Endothelial cell of hepatic sinusoid (primary cell): ENCODE measurements at regions not wholly inside any gene's neighbourhood (a gene's known extent, or its start where the extent isn't known, plus 50 kb on each side); places are given as distances from the start of the nearest gene placed in this dataset.
"Not testable (repeated sequence)": the region's sequence is repeated elsewhere in the genome, so short reads cannot be mapped to it uniquely, and the experiment has no call there.

Source experiments
- in situ Hi-C: cut with HindIII; loops from 2 replicates; pipeline ENCODE4 v1.10.0; 2017; ENCODE audit warnings: low sequenced_read_pairs

- in situ Hi-C loops: no loop called here
These were observed 933.6 kb upstream of the SLC39A10 start for GRCh38 chr2:194723446-194723845.

DNA sequence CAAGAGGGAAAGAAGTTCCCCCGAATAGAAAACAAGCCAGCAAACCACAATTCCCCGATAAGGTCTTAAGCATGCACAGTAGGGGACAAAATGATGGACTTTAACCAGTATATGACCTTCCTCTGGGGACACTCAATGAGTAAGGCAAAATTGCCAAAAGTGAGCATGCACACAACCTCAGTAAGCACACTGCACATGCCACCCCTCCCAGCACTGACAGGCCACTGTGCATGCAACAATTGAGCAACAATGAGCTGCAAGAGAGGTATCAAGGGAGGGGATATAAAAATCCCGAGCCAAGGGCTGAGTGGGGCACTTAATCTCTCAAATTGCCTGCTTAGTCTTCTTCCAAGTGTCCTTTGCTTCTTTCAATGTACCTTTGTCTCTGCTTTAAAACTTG is 935.8 kb upstream of the SLC39A10 start:
- in situ Hi-C loops: no loop called here

DNA sequence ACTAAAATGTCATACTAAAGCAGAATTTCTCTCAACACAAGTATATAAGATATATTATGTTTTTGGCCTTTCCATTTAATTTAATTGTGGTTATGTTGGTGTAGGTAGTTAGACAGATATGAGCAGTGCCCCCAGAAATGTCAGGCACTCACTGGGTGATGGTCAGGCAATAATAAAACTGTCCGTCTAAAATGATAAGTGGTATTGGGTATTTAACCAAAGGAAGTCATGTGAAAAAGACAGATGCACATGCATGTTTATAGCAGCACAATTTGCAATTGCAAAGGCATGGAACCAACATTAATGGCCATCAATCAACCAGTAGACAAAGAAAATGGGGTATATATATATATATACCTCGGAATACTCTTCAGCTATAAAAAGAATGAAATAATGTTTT is 936.6 kb upstream of the SLC39A10 start:
- in situ Hi-C loops: no loop called here

GRCh38 chr2:194718881-194719280 is 938.1 kb upstream of the SLC39A10 start:
- in situ Hi-C loops: no loop called here

GRCh38 chr2:194714541-194714940 is 942.5 kb upstream of the SLC39A10 start:
- in situ Hi-C loops: no loop called here

DNA sequence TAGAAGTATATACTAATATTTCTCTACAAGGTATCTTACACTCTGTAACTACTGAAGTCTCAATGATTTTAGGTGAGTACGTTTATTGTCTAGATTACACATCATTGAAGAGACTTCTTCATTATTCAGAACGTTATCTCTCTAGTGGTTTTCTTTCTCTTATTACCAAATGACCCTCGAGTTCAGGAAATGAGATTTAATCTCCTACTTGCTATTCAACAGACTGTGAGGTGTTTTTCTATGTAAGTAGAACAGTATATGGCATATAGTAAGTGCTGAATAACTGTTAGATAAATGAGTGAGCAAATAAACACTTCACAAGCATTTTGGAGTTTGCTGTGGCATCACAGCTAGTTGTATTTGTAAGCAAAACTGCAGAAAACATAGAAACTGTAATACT is 947.2 kb upstream of the SLC39A10 start:
- in situ Hi-C loops: no loop called here

- in situ Hi-C loops: no loop called here
These were observed 950.8 kb upstream of the SLC39A10 start for GRCh38 chr2:194706179-194706578.

- in situ Hi-C loops: no loop called here
These were observed 951.6 kb upstream of the SLC39A10 start for GRCh38 chr2:194705398-194705797.

- in situ Hi-C loops: no loop called here
These were observed 956.3 kb upstream of the SLC39A10 start for GRCh38 chr2:194700726-194701125.

- in situ Hi-C loops: no loop called here
These were observed 956.9 kb upstream of the SLC39A10 start for GRCh38 chr2:194700116-194700515.

DNA sequence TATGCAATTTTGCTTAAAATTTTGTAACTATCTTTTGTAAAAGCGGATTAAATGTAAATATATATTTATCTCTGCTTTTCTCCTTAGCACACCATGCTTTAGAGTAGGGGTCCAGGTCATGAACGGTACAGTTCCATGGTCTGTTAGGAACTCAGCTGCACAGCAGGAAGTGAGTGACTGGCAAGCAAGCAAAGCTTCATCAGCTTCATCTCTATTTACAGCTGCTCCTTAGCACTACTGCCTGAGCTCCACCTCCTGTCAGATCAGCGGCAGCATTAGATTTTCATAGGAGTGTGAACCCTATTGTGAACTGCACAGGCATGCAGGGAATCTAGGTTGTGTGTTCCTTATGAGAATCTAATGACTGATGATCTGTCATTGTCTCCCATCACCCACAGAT is 959.0 kb upstream of the SLC39A10 start:
- in situ Hi-C loops: no loop called here

- in situ Hi-C loops: no loop called here
These were observed 959.6 kb upstream of the SLC39A10 start for GRCh38 chr2:194697439-194697838.

DNA sequence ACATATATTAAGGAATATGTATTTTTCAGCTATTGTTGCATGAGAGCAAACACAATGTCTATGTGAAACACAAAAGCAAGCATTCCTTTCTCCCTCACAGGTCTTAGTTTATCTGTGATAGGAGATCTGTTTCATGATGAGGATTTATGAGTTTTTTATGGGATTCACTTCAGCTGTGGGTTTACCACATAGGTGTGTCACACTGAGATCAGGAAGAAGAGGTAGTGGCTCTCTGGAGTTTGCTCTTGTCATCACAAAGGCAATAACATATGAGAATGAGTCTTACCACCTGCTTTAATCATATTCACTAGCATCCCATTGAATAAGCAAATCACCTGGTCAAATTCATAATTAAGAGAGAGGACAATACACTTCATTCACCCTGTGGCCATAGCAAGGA is 960.3 kb upstream of the SLC39A10 start:
- in situ Hi-C loops: no loop called here

DNA sequence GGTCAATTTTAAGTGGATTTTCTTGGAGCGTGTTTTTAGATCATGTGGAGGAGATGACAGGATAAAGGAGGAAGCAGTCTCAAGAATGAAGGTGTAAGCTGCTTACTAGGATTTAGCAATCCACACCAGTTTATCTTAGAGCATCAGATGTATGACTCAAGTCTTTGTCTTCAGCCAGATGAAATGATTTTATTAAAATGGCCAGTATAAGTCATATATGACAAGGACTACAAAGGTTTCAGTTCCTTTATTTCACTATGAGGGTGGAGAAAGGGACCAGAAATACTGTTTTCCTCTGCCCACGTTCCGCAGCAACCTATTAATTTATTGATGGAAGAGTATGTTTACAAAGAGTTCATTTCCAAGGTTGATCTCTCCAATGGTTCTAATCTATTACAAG is 970.5 kb upstream of the SLC39A10 start:
- in situ Hi-C loops: no loop called here

- in situ Hi-C loops: no loop called here
These were observed 983.0 kb upstream of the SLC39A10 start for GRCh38 chr2:194674043-194674442.

DNA sequence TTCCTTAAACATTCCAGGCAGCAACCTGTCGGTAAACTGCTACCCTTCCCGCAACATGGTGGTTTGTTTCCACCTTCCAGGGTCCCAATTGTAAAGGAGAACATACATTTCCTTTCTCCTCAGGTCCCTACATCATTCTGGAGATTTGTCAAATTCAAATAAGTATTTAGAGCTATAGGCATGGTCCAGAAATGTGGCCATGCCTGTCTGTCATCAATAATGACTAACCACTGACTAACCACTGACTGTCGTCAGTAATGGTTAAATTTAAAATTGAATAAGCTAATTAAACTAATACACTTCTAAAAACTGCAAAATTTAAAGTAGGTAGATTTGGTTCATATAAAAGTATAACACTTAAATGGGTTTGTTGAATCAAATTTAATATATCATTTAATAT is 984.0 kb upstream of the SLC39A10 start:
- in situ Hi-C loops: no loop called here

DNA sequence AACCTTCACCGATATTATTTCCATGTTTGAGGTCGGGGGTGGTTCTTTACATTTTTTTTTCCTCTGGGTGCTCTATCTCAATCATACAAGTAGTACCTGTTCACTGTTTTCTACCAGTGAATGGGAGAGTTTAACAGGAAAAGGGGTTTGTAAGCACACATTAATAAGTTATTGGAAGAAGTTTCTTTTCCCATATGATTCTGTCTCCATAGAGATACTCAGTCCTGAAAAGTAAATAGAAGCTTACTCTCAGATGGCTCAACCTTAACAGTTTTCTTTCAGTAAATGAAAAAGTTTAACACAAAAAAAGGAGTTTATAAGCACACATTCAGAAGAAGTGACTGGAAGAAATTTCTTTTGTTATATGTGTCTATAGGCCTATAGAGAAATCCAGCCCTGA is 995.6 kb upstream of the SLC39A10 start:
- in situ Hi-C loops: no loop called here

DNA sequence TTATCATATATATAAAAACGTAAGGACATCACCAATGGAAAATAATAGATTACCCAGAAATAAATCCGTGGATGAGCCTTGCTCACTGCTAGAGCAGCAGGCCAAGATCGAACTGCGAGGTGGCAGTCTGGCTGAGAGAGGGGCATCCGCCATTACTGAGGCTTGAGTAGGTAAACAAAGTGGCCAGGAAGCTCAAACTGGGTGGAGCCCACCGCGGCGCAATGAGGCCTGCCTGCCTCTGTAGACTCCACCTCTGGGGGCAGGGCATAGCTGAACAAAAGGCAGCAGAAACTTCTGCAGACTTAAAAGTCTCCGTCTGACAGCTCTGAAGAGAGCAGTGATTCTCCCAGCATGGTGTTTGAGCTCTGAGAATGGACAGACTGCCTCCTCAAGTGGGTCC is 1018.0 kb upstream of the SLC39A10 start:
- in situ Hi-C loops: not testable (repeated sequence)

GRCh38 chr2:194621945-194622344 is 1035.1 kb upstream of the SLC39A10 start:
- in situ Hi-C loops: no loop called here

GRCh38 chr2:194619366-194619765 is 1037.7 kb upstream of the SLC39A10 start:
- in situ Hi-C loops: no loop called here

DNA sequence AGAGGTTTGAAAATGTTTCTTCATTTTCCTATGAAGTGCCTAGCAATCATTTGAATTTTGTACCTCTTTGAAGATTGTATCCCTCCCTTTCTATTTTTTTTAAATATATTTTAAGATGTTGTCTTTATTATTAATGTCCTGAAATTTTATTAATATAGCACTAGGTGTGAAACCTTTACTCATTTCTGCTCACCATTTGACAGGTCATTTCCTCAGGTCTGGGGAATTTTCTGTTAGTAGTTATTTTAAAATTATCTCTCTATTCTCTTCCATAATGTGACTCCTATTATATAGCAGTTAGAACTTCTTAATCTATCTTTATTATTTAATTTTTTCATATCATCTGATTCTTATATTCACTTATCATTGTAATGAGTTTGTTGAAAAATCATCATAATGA is 1038.6 kb upstream of the SLC39A10 start:
- in situ Hi-C loops: no loop called here

- in situ Hi-C loops: no loop called here
These were observed 1040.7 kb upstream of the SLC39A10 start for GRCh38 chr2:194616334-194616733.

DNA sequence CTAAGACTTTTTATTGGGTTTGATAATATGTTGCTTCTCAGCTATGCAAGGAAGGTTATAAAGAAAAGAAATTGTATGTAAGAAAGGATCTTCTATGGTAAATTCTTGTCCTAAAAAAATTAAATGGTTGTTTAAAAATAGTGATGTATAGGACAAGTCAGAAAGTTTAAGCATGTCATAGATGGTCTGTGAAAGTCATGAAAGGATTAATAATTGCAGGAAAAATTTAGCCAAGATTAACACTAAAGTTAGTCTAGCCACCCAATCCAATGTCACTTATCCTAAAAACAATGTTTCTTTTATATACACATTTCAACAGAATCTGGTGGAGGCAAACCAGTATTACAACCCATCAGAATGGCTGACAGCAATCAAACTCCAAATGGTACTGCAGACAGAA is 1046.7 kb upstream of the SLC39A10 start:
- in situ Hi-C loops: no loop called here

- in situ Hi-C loops: no loop called here
These were observed 1053.6 kb upstream of the SLC39A10 start for GRCh38 chr2:194603429-194603828.
